ENCODE measurements at regions not wholly inside any gene's neighbourhood (a gene's known extent, or its start where the extent isn't known, plus 50 kb on each side); places are given as distances from the start of the nearest gene placed in this dataset.

- no peak overlapping the region for H3K4me3 ChIP-seq (replicated peaks; ENCODE audit: low read depth, low read length)
- no peak for TF ChIP-seq CTCF (IDR thresholded peaks at IDR 0.05; ENCODE audit: insufficient read depth, low read length, poor library complexity, severe bottlenecking)
- H3K27me3 ChIP-seq (replicated peaks; ENCODE audit: control insufficient read depth, insufficient read depth, low read length) = no peaks in the 10 kb centered on the region
- DNase-seq (ENCODE audit: extremely low read depth, insufficient read length) = no peak
- no peaks in the 10 kb centered on the region for H3K36me3 ChIP-seq (ENCODE audit: control insufficient read depth, insufficient read depth, low read length)
These were observed 120.6 kb downstream of the HMHB1 start for GRCh38 chr5:143932584-143932983.

- Histone ChIP-seq H3K4me3 (replicated peaks; ENCODE audit: low read depth, low read length) (no peak overlapping the region), H3K27me3 (replicated peaks; ENCODE audit: control insufficient read depth, insufficient read depth, low read length) (no peaks in the 10 kb centered on the region), H3K36me3 (ENCODE audit: control insufficient read depth, insufficient read depth, low read length) (no peaks in the 10 kb centered on the region)
- DNase-seq (ENCODE audit: extremely low read depth, insufficient read length) = no peak
- no peak for TF ChIP-seq CTCF (IDR thresholded peaks at IDR 0.05; ENCODE audit: insufficient read depth, low read length, poor library complexity, severe bottlenecking)
These were observed 121.5 kb downstream of the HMHB1 start for GRCh38 chr5:143933451-143933850.

- no peaks in the 10 kb centered on the region for H3K27me3 ChIP-seq (replicated peaks; ENCODE audit: control insufficient read depth, insufficient read depth, low read length)
- TF ChIP-seq CTCF (IDR thresholded peaks at IDR 0.05; ENCODE audit: insufficient read depth, low read length, poor library complexity, severe bottlenecking) = no peak
- H3K4me3 ChIP-seq (replicated peaks; ENCODE audit: low read depth, low read length) = no peak overlapping the region
- DNase-seq (ENCODE audit: extremely low read depth, insufficient read length) = no peak
- H3K36me3 ChIP-seq (ENCODE audit: control insufficient read depth, insufficient read depth, low read length) = no peaks in the 10 kb centered on the region
These were observed 122.9 kb downstream of the HMHB1 start for GRCh38 chr5:143934821-143935220.

GRCh38 chr5:143938230-143938629 lies 126.3 kb downstream of the HMHB1 start:
- TF ChIP-seq CTCF (IDR thresholded peaks at IDR 0.05; ENCODE audit: insufficient read depth, low read length, poor library complexity, severe bottlenecking) = no peak
- Histone ChIP-seq H3K36me3 (ENCODE audit: control insufficient read depth, insufficient read depth, low read length) (no peaks in the 10 kb centered on the region), H3K27me3 (replicated peaks; ENCODE audit: control insufficient read depth, insufficient read depth, low read length) (no peaks in the 10 kb centered on the region), H3K4me3 (replicated peaks; ENCODE audit: low read depth, low read length) (no peak overlapping the region)
- no peak for DNase-seq (ENCODE audit: extremely low read depth, insufficient read length)

GRCh38 chr5:143946837-143947236 lies 134.9 kb downstream of the HMHB1 start:
- H3K4me3 ChIP-seq (replicated peaks; ENCODE audit: low read depth, low read length) = no peak overlapping the region
- no peak for TF ChIP-seq CTCF (IDR thresholded peaks at IDR 0.05; ENCODE audit: insufficient read depth, low read length, poor library complexity, severe bottlenecking)
- H3K27me3 ChIP-seq (replicated peaks; ENCODE audit: control insufficient read depth, insufficient read depth, low read length) = no peaks in the 10 kb centered on the region
- DNase-seq (ENCODE audit: extremely low read depth, insufficient read length) = no peak
- H3K36me3 ChIP-seq (ENCODE audit: control insufficient read depth, insufficient read depth, low read length) = no peaks in the 10 kb centered on the region

GRCh38 chr5:143947313-143947712 lies 135.4 kb downstream of the HMHB1 start:
- TF ChIP-seq CTCF (IDR thresholded peaks at IDR 0.05; ENCODE audit: insufficient read depth, low read length, poor library complexity, severe bottlenecking) = no peak
- H3K4me3 ChIP-seq (replicated peaks; ENCODE audit: low read depth, low read length) = no peak overlapping the region

More at GRCh38 chr5:143947313-143947712, 135.4 kb downstream of the HMHB1 start:
- H3K36me3 ChIP-seq (ENCODE audit: control insufficient read depth, insufficient read depth, low read length) = no peaks in the 10 kb centered on the region
- DNase-seq (ENCODE audit: extremely low read depth, insufficient read length) = no peak
- H3K27me3 ChIP-seq (replicated peaks; ENCODE audit: control insufficient read depth, insufficient read depth, low read length) = no peaks in the 10 kb centered on the region
